ENCODE measurements at regions not wholly inside any gene's neighbourhood (a gene's known extent, or its start where the extent isn't known, plus 50 kb on each side); places are given as distances from the start of the nearest gene placed in this dataset.

GRCh38 chr5:148012801-148013200, 51.0 kb upstream of the SPINK5 start:
- H3K4me3 ChIP-seq (ENCODE audit: low read depth, low read length): no peak overlapping the region
- TF ChIP-seq CTCF (IDR thresholded peaks at IDR 0.05; ENCODE audit: low read depth, low read length): no peak
- no peaks in the 10 kb centered on the region for H3K9me3 ChIP-seq (ENCODE audit: control insufficient read depth, insufficient read depth, low read length)
- ChIA-PET POLR2A (no interaction called here), CTCF (no interaction called here)
- H3K27ac ChIP-seq (ENCODE audit: low read depth, low read length): no peak overlapping the region
- no peaks in the 10 kb centered on the region for H3K27me3 ChIP-seq (ENCODE audit: control insufficient read depth, insufficient read depth, low read length)
- no peak for DNase-seq (ENCODE audit: low read depth, low spot score)

DNA sequence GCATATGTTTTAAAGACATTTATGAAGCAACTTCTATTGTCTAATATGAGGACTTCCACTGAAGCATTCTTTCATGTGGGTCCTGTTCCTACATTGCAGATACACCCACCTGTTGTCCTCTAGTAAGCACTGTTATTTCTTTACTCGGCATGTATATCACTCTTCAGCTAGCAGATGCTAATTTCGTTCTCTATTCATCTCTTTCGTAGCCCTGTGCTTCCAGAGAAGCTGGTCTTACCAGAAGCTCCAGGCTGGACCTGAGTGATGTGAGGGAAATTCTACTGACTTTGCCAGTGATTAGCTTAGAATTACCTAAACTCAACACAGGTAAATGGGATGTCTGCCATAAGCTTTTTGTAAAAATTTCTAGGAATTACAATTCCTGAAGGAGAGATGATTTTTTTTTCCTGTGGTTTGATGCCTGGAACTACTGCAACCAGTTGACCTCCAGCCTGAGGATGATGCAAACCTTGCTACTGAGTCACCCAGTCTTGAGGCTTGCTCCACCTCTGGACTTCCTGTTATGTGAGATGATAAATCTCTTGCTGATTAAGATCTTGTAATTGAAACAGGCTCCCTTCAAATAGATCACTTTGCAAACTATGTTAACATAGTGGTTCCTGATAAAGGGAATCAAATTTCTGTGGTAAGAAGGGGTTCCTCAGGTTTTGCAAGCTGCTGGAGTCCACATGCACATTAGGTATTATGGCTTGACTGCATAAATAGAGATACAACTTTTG, 52.2 kb upstream of the SPINK5 start:
- Histone ChIP-seq H3K4me3 (ENCODE audit: low read depth, low read length) (no peak overlapping the region), H3K9me3 (ENCODE audit: control insufficient read depth, insufficient read depth, low read length) (no peaks in the 10 kb centered on the region), H3K27ac (ENCODE audit: low read depth, low read length) (no peak overlapping the region), H3K27me3 (ENCODE audit: control insufficient read depth, insufficient read depth, low read length) (no peaks in the 10 kb centered on the region)
- TF ChIP-seq CTCF (IDR thresholded peaks at IDR 0.05; ENCODE audit: low read depth, low read length): no peak
- DNase-seq (ENCODE audit: low read depth, low spot score): no peak
- CTCF ChIA-PET: no interaction called here
- POLR2A ChIA-PET: no interaction called here

DNA sequence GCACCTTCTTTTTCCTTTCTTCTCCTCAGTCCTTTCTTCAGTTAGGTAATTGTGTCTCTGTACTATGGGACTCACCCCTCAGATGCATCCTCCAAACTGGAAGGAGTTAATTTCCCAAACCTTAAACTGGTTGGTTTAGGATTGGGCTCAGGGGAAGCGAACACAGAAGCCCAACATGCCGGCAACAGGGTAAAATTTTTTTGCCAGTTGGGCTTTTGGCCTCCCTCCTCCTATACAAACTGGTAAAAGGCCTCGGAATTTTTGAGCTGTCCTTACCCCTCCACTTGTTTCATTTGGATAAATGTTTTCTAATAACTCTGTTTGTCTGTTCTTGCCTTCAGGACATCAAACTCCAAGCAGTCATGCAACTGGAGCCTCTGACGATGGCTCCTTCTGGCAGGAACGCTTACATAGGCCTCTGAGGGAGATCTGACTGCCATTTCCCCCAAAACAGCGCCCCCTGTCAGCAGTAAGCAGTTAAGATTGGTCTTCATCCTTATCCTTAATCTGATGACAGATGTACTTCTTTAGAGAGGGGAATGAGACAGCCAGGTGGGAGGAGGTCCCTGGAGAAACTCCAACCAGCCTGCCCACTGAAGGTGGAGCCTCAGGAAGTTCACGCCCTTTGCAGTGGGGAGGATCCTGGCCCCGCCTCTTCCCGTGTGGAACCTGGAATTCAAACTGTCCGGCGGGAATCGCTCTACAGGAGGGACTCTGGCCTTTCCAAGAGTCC, 57.8 kb upstream of the SPINK5 start:
- Histone ChIP-seq H3K9me3 (ENCODE audit: control insufficient read depth, insufficient read depth, low read length) (peaks cover 8% of the 10 kb centered on the region), H3K27ac (ENCODE audit: low read depth, low read length) (no peak overlapping the region), H3K27me3 (ENCODE audit: control insufficient read depth, insufficient read depth, low read length) (no peaks in the 10 kb centered on the region), H3K4me3 (ENCODE audit: low read depth, low read length) (no peak overlapping the region)
- DNase-seq (ENCODE audit: low read depth, low spot score): no peak
- ChIA-PET CTCF (no interaction called here), POLR2A (no interaction called here)
- no peak for TF ChIP-seq CTCF (IDR thresholded peaks at IDR 0.05; ENCODE audit: low read depth, low read length)

DNA sequence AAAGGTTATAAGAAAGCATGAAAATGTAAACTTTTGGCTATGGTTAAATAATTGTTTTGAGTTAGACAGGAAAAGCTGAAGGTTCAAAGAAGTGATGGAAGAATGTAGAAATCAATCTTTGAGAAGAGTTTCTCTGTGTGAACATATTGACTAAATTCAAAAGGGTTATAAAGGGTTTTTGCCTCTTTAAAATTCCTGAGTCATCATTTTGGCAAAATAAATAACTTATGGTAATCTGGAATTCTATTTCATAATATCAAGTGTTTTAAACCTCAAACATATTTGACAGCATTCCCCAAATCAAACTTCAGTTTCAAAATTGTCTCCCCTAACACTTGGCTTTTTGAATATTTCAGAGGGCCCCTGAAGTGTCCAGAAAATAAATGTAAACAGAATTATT, 60.6 kb upstream of the SPINK5 start:
- no peak for TF ChIP-seq CTCF (IDR thresholded peaks at IDR 0.05; ENCODE audit: low read depth, low read length)
- Histone ChIP-seq H3K27ac (ENCODE audit: low read depth, low read length) (no peak overlapping the region), H3K4me3 (ENCODE audit: low read depth, low read length) (no peak overlapping the region), H3K9me3 (ENCODE audit: control insufficient read depth, insufficient read depth, low read length) (peaks cover 8% of the 10 kb centered on the region), H3K27me3 (ENCODE audit: control insufficient read depth, insufficient read depth, low read length) (no peaks in the 10 kb centered on the region)
- POLR2A ChIA-PET: no interaction called here
- CTCF ChIA-PET: no interaction called here
- no peak for DNase-seq (ENCODE audit: low read depth, low spot score)

DNA sequence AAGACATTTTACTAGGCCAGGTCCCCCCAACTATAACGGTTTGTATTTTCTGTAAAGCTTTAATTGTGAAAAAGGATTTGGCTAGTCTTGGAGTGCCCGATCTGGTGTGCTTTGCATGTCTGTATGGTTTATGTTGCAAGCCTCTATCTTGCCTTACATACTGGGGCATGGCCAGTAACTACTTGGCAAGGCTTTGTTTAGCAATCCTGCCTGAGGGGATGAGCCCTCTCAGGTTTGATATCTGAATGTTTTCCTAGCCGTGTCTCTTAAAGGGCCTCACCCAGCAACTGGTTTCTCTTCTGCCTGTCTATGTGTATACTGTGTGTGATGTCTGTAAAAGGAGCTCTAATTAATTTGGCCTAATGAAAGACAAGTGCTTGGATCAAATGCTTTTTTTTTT, 61.3 kb upstream of the SPINK5 start:
- Histone ChIP-seq H3K9me3 (ENCODE audit: control insufficient read depth, insufficient read depth, low read length) (peaks cover 8% of the 10 kb centered on the region), H3K4me3 (ENCODE audit: low read depth, low read length) (no peak overlapping the region), H3K27ac (ENCODE audit: low read depth, low read length) (no peak overlapping the region), H3K27me3 (ENCODE audit: control insufficient read depth, insufficient read depth, low read length) (no peaks in the 10 kb centered on the region)
- CTCF ChIA-PET: no interaction called here
- POLR2A ChIA-PET: no interaction called here
- TF ChIP-seq CTCF (IDR thresholded peaks at IDR 0.05; ENCODE audit: low read depth, low read length): no peak
- DNase-seq (ENCODE audit: low read depth, low spot score): no peak
